ENCODE measurements at regions not wholly inside any gene's neighbourhood (a gene's known extent, or its start where the extent isn't known, plus 50 kb on each side); places are given as distances from the start of the nearest gene placed in this dataset.

GRCh38 chr3:150069633-150070032, 98.9 kb upstream of the PFN2 start:
- H3K4me1 ChIP-seq (ENCODE audit: insufficient read depth, low read length), result no peaks in the 10 kb centered on the region
- ChIA-PET POLR2A (no interaction called here), CTCF (no interaction called here)
- Mint-ChIP-seq H3K4me3 (no peak overlapping the region), H3K27me3 (peaks cover 30% of the 10 kb centered on the region), H3K27ac (no peak overlapping the region), H3K9me3 (no peaks in the 10 kb centered on the region), H3K4me1 (ENCODE audit: low read depth) (no peaks in the 10 kb centered on the region), H3K36me3 (ENCODE audit: low read depth) (no peaks in the 10 kb centered on the region)
- ATAC-seq (ENCODE audit: poor library complexity), result no peak
- H3K27me3 ChIP-seq (ENCODE audit: control insufficient read depth in 1 of 2, insufficient read depth in 2 of 2, low read length in 2 of 2), result no peaks in the 10 kb centered on the region
- H3K27ac ChIP-seq (ENCODE audit: low read depth in 1 of 2, low read length in 2 of 2), result no peak overlapping the region
- H3K4me3 ChIP-seq (ENCODE audit: low read length), result no peak overlapping the region
- no peaks in the 10 kb centered on the region for H3K36me3 ChIP-seq (ENCODE audit: insufficient read depth, low read length)
- no peaks in the 10 kb centered on the region for H3K9me3 ChIP-seq (ENCODE audit: control insufficient read depth in 1 of 2, insufficient read depth in 1 of 2, low read length in 2 of 2)
- no peak for DNase-seq
- no peak for TF ChIP-seq CTCF (IDR thresholded peaks at IDR 0.05)
- intact Hi-C loops (cut with DNase I, micrococcal nuclease), result no loop called here

- Mint-ChIP-seq H3K9me3 (no peaks in the 10 kb centered on the region), H3K27ac (no peak overlapping the region), H3K27me3 (peaks cover 30% of the 10 kb centered on the region), H3K4me1 (ENCODE audit: low read depth) (no peaks in the 10 kb centered on the region), H3K4me3 (no peak overlapping the region), H3K36me3 (ENCODE audit: low read depth) (no peaks in the 10 kb centered on the region)
- no peak for TF ChIP-seq CTCF (IDR thresholded peaks at IDR 0.05)
- H3K27ac ChIP-seq (ENCODE audit: low read depth in 1 of 2, low read length in 2 of 2), result no peak overlapping the region
- no peaks in the 10 kb centered on the region for H3K4me1 ChIP-seq (ENCODE audit: insufficient read depth, low read length)
- CTCF ChIA-PET, result no interaction called here
- intact Hi-C loops (cut with DNase I, micrococcal nuclease), result no loop called here
- ATAC-seq (ENCODE audit: poor library complexity) (no peak), DNase-seq (no peak)
- POLR2A ChIA-PET, result no interaction called here
- H3K36me3 ChIP-seq (ENCODE audit: insufficient read depth, low read length), result no peaks in the 10 kb centered on the region
- H3K9me3 ChIP-seq (ENCODE audit: control insufficient read depth in 1 of 2, insufficient read depth in 1 of 2, low read length in 2 of 2), result no peaks in the 10 kb centered on the region
- H3K4me3 ChIP-seq (ENCODE audit: low read length), result no peak overlapping the region
- no peaks in the 10 kb centered on the region for H3K27me3 ChIP-seq (ENCODE audit: control insufficient read depth in 1 of 2, insufficient read depth in 2 of 2, low read length in 2 of 2)
Observed at GRCh38 chr3:150069154-150069527, 98.4 kb upstream of the PFN2 start.

- ChIA-PET POLR2A (no interaction called here), CTCF (no interaction called here)
- no peaks in the 10 kb centered on the region for H3K9me3 ChIP-seq (ENCODE audit: control insufficient read depth in 1 of 2, insufficient read depth in 1 of 2, low read length in 2 of 2)
- Mint-ChIP-seq H3K27ac (no peak overlapping the region), H3K27me3 (peaks cover 31% of the 10 kb centered on the region), H3K9me3 (no peaks in the 10 kb centered on the region), H3K4me3 (no peak overlapping the region), H3K4me1 (ENCODE audit: low read depth) (no peaks in the 10 kb centered on the region), H3K36me3 (ENCODE audit: low read depth) (no peaks in the 10 kb centered on the region)
- ATAC-seq (ENCODE audit: poor library complexity) (no peak), DNase-seq (no peak)
- no peaks in the 10 kb centered on the region for H3K27me3 ChIP-seq (ENCODE audit: control insufficient read depth in 1 of 2, insufficient read depth in 2 of 2, low read length in 2 of 2)
- intact Hi-C loops (cut with DNase I, micrococcal nuclease), result no loop called here
- H3K27ac ChIP-seq (ENCODE audit: low read depth in 1 of 2, low read length in 2 of 2), result no peak overlapping the region
- no peak overlapping the region for H3K4me3 ChIP-seq (ENCODE audit: low read length)
- H3K4me1 ChIP-seq (ENCODE audit: insufficient read depth, low read length), result no peaks in the 10 kb centered on the region
- no peak for TF ChIP-seq CTCF (IDR thresholded peaks at IDR 0.05)
- H3K36me3 ChIP-seq (ENCODE audit: insufficient read depth, low read length), result no peaks in the 10 kb centered on the region
Observed at GRCh38 chr3:150068440-150069153, 97.9 kb upstream of the PFN2 start.
